NCI-H82 treated with DMSO at 0.1 percent for 48 hours (cell line): ENCODE measurements at regions not wholly inside any gene's neighbourhood (a gene's known extent, or its start where the extent isn't known, plus 50 kb on each side); places are given as distances from the start of the nearest gene placed in this dataset.

Experiments
- DNase-seq: peaks from one replicate; lab custom pipeline; 2025; ENCODE audit not compliant: unreplicated experiment; lab: John Stamatoyannopoulos, UW

DNA sequence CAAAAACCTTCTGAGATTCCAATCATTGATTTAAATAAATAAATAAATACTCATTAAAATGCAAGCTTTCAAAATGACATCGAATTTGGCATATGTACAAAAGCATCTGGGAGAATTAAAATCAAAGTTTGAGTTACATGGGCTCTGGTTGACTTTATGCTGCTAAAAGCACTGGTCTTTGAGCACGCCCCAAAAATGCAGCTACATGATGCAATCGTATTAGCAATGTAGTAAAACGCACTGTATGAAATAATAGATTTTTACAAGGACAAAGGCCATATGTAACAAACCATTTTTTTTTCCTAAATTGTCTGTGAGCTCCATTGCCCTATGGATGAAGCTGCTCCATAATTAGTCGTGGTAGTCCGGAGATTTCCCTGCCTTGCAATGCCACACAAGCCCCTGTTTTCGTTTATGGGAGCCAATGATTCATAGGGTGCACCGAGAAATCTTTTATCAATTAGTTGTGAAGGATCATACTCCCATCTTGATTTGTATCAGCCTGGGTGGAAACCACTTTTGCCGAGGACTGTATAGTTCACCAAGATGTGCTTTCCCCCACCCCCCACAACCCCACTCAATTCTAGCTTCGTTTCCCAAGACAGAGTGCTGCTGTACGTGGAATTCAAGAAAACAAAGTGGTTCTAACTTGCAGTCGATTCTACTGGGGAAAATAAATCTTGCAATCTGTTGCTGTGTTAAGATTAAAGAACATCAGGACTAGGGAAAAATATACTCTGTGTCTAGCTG is 268.4 kb downstream of the IRS1 start:
- DNase-seq = no peak

DNA sequence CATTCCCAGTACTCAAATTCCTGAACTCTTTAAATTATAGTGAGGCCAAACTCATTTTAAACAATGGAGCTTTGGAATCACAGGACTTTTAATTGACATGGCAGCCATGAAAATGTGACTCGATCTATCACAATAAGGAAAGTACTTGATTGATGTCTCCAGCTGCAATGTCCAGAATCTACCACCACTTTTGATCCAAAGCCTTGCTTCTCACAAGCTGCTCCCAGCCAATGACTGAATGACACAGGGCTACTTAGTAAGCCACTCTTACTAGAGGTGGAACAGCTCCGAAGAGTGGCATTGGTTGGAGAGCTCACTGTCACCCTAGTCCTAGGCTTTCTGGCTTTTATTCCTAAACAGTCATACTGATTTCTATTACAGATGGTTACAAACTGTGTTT is 270.1 kb downstream of the IRS1 start:
- no peak for DNase-seq

DNA sequence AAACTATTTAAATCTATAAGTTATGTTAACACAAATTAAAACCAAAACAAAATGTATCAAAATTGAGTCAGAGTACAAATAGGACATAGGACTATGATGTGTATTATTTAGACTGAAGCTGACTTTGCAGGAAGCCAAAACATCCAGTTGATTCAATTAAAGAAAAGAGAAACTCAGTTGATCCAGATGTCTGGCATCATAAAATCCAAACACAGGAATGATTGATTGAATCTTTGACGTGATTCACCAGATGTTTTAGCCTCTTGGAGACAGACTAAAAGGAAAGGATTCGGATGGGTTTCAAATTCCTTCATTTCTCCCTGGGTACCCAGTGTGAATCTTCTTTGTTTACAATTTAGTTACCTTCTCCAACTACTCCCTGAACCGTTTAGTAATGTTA is 272.9 kb downstream of the IRS1 start:
- DNase-seq = no peak

DNA sequence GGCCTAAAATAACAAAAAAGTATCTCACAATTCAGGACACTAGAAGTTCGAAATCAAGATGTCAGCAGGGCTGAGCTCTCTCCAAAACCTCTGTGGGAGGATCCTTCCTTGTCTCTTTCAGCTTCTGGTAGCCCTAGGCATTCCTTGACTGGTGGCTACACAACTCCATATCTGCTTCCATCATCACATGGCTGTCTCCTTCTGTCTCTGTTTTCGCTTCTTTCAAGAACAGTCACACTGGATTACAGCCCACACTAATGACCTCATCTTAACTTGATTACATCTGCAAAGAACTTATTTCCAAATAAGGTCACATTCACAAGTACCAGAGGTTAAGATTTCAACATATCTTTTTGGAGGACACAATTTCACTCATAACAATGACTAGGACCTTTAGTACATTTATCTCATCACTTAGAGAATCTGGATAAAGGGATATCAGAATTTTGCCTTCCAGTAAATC is 275.2 kb downstream of the IRS1 start:
- DNase-seq = no peak

DNA sequence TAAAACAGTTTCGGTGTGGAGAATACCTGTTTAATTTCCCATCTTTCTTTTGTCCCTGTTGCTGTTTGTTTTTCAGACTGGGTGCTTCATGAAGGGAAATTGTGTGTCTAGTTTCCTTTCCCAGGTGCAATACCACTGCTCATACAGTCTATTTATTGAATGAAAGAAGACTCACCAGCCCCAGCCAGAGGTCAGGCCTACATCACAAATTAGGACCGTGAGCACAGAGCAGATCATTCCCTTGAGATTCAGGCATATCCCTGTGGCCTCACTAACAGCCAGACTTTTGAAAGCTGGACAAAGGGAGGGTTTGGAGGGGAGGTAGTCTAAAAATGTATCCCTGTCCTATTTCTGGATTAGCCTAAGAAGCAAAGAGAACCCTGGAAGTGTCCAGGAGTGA is 278.9 kb downstream of the IRS1 start:
- no peak for DNase-seq

DNA sequence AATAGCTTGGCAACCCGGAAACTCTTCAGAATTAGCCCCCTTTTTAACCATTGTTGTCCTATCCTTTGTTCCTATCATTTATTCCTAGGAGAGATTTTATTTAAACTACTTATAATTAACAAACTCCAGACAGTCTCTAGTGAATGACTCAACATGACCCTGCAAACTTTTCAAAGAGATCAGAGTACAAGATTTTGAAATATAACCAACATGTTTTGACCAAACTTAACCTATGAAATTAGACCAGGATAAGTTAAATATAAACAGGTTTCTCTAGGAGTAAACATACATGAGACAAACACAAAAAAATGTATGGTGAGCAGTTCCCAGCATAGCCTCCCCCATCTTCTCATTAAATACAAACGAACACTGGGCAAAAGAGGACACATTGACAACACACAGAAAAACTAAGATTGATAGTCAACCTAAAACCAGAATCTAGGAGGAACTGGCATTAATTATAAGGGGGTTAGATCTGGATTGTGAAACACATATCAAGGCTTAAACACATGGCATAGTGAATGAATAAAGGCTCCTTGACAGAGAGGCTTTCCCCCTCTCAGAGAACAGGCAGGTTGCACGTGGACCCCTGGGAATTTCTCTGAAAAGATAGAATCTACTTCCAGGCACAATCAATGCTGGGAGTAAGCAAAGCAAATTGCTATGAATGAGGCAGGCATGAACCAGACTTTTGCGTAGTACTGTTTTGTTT is 284.1 kb downstream of the IRS1 start:
- DNase-seq = no peak

DNA sequence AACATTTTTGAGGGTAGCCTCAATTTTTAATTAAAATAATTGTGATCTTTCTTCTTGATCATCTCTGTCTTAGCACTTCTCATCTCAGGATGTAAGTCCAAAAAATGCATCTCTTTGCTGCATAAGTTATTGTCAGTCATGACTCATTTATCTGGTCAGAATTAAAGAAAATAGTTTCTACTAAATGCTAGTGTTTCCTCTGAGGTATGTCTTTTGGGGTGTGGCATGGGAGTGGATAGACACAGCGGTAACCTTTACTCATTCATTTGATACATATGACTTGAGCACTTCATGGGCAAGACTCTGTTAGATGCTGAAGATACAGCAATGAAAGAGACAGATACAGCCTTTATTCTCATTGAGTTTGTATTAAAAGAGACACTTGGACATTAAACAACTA is 284.7 kb downstream of the IRS1 start:
- DNase-seq = no peak

DNA sequence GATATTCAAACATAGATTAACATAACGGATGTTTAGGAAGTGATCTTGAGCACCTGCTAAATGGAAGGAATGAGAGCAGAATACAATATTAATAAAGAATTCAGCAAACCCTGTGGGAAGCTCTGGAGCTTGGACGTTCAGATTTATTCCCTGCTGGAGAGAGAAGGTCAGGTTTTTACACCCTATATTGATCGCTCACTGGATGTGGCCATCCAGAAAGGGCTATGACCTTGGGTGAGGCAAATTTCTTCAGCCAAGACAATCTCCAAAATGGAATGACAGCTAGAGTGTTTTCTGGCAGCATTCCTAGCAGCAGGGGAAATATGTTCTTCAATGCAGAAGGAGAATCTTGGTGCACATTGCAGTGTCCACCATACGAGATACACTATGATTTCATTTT is 288.3 kb downstream of the IRS1 start:
- DNase-seq = no peak

DNA sequence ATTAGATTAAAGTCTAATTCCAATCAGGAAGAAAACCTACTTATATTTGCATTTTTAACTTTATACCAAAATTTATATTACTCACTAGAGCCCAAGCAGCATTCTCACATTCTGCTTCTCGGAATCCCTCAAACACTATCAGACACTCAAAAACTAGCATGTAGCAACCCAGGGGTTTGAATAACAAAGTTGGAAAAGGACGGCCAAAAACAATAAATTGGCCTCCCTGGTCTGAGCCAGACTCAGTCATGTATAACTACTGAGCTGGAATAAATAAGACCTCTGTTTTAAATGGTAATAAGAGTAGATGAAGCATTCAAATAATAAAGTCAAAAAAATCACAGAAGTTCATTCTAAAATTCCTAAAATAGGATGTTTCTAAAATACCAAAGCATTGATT is 290.9 kb downstream of the IRS1 start:
- DNase-seq = no peak

DNA sequence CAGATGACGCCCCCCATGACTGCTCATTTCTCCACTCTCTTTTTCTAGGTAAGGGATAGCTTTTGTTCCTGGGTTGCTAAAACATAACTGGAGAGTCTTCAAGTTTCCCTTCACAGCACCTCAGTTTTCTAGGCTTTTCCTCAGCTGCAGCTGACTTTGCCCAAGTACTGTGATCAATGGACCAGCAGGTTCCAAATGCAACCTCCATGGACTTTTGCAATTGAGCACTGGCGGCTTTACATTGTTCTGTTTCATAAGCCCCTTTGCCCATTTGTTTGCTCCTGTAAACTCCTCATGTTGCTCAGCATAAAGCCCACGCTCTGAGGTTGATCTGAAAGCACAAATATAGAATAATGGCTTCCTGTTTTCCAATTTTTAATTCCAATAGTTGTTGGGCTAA is 291.6 kb downstream of the IRS1 start:
- DNase-seq = no peak

DNA sequence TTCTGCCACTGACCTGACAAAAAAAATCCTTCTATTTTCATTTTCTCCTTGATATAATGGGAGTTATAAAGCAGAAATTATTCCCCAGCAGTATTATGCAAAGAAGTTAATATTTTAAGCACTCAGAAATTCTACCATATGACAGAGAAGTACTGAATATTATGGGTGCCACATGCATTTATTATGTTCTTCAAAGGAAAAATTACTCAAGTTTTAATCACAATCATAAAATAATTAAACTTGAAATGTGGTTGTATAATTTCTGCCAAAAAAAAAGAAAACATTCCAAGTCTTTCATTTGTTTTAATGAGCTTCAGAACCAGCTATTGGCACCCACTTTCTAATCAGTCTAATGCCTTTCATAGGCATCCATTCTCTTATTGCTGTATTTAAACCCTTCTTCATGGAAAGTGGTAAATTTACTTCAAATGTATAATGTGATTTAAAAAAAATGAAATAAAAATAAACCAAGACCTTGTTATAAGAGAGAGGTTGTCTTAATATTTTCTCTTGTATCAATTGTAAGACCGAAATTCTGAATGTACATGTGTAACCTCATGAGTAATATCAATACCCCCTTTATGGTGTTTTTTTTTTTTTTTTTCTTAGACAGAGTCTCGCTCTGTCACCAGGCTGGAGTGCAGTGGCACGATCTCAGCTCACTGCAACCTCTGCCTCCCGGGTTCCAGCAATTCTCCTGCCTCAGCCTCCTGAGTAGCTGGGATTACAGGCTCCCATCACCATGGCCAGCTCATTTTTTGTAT is 302.3 kb downstream of the IRS1 start:
- no peak for DNase-seq

DNA sequence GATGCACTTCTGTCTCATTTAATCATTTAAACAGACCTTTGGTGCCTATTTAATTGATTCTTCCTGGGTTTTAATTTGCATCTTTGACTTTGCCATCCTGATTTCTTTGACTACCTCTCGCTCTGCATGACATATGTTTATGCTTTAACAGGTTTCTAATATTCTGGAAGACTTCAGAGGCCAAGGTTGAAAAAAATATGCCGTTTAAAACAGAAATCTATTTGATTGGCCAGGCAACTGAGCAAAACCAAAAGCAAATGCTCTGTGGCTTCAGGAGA is 303.4 kb downstream of the IRS1 start:
- DNase-seq = no peak

DNA sequence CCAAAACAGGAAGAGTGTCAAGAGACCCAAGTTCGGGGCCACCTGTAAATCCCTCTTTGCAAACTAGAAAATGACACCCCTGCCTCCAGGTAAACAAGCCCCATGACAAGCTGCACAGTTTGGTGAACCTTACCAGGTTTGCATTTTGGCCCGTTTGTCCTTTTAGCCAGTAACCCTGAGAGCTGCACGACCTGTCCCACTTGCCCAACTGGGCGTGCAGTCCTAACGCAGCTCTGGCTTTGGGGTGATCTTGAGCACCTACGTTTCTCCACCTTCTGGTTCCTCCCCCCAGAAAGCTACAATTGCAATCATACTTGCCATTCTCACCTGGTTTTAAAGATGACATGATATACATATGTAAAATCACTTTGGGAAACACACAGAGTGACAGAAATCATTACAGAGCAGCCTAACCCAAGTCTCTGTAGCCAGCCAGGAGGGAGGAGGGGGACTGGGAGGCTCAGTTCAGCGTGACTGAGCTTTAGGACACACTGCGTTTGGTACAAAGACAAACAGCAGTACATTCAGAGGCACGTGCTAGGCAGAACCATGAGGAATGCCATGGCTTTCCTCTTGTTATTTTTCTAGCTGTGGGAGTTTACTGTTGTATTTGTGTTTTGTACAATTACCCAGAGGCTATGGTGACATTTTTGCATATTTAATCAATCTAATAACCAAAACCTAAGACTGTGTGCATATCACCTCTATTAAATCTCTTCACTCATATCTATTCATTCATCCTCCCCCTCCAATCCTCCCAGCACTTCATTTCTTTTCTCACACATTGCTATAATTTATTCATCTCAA is 304.0 kb downstream of the IRS1 start:
- DNase-seq = no peak

DNA sequence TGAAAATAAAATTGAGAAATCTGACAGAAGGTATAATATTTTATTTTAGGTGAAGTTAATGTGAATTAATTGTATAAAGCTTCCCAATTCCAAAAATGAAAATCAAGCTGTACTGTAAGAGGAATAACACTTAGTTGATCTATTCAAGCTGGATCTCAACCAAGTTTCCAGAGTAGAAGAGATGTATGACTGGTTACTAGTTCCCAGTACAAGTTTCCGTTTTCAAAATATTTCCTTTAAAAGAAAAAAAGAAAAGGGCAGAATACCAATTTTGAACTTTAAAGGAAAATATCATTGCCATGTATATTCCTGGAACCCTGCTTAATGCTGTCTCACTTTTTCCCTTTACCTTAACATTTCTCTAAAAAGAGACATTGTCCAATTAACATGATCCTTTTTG is 308.5 kb downstream of the IRS1 start:
- DNase-seq = no peak

DNA sequence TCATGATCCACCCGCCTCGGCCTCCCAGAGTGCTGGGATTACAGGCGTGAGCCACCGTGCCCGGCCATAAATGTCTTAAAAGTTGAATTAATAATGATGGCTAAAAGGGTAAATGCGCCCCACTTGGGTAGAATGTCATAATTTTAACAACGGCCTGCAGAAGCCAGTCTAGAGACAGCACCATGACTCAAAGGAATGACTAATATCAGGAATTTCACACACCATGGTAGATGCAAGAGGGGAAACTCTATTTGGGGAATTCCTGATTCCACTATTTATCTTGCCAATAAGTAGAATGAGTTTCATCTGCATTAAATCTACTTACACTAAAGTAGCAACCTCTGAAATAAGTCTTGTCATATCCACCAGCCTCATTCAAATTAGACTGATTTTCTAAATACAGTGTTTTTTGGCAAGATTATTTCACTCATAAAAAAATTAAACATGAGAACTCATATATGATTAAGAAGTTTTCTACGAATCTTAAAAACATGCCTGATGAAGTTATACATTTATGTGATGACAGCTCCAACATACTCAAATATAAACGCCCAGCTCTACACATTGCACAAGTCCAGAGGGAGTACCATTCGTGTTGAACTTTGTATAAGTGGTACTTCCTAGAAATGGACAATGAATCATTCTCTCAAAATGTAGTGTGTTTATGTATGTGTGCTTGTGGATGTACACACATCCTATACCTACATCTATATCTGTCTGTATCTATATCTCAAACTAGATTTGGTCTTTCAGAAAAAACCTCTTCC is 309.7 kb downstream of the IRS1 start:
- DNase-seq = no peak

DNA sequence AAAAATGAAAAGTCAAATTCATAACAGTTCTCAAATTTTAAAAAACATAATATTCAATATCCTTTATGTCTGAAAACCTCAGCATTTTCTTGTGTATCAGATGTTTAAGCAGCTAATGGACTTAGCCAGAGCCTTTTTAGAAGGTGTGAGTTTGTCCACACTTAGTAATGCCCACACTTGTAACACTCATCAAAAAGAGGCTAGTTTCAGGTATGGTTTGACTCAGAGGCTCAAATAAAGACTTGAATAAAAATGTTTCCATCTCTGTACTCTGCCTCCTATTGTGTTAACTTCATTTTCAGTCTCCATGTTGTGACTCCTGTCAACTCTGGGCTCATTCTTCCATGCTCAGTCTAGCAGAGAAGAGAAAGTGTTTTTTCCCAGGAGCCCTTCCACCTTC is 311.6 kb downstream of the IRS1 start:
- DNase-seq = no peak

DNA sequence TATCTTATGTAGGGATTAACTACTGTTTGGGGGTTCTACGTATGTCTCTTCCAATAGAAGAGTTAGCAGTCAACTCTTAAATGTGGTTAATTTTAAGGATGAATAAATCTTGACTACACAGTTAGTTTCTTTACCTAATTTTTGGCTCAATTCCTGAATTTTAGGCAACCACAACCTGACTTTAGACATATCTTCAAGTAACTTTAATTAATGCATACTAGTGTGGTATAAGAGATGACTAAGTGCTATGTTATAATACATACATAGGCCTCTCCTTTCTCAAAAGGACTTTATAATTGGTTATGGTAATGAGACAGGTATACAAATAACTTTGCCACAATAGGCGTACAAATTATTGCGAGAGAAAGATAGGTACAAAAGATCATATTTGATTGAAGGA is 312.0 kb downstream of the IRS1 start:
- DNase-seq = no peak

DNA sequence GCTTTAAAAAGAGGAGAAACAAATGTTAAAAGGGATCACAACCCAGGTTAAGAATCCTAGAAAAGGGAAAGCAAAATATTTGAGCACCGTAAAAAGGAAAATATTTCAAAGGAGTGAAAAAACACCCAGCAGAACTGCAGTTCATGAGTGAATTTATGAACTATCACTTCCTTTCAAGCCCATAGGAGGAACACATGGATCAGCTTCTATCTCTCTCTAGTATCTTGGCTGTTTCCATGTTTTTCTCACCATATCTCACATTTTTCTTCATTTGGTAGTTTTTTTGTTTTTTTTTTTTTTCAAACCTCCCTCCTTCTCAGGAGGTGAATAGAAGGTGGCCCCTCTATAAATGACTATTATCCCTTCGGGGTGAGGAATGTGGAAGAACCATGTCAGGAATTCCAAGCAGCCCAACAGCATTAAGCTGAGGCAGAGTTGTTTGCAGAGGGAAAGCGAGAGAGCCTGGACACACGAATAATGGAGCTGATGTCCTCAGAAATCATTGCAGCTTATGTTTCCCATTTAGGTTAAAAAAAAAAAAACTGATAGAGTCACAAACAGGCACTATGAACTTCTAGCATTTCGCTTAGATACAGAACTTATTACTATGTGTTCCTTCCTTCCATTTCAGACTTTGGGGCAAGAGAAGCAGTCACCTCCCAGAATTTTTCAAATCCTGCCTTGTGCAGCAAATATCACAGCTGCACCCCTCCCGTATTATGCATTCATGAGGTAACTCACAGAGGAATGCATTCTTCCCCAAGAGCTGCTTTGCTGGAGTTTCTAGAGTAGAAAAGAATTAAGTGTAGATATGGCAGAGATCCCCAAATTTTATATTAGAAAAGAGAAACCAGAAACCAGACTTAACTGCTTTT is 315.6 kb downstream of the IRS1 start:
- DNase-seq = no peak

DNA sequence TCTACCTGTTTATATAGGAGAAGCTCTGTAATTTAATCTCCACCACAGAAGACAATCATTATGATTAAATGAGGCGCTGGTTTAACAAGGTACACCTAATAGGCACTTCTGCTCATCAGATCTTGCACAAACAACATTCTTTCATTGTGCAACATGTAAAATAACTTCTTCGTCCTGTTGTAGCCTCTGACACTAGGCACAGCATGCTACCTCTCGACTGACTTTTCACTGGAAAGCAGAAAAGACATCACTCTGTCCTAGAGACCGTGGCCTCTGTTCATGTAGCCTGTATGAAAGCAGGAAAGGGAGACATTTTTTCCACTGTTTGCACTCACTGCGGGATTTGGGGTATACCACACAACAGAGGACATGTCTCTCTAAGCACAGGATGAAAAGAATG is 316.5 kb downstream of the IRS1 start:
- no peak for DNase-seq
